RWPE1 (cell line): ENCODE measurements at regions not wholly inside any gene's neighbourhood (a gene's known extent, or its start where the extent isn't known, plus 50 kb on each side); places are given as distances from the start of the nearest gene placed in this dataset.

Source experiments
- CTCF ChIA-PET: fragments of 350-600 bp; sonication (Branson Sonifier 250); formaldehyde crosslinking; extraction: SDS; loops from one replicate; lab custom pipeline; 2021; lab: Yijun Ruan, JAX
- POLR2A ChIA-PET: fragments of 400-600 bp; formaldehyde crosslinking; extraction: SDS; loops from one replicate; lab custom pipeline; 2020; ENCODE audit warnings: antibody characterized with exemption; ENCODE audit not compliant: low non-redundant PET; lab: Yijun Ruan, JAX
- DNase-seq: peaks from one replicate; pipeline ENCODE4 v3.0.0; 2012; ENCODE audit warnings: low spot score
- H3K27ac ChIP-seq: fragments of 450-650 bp; 2 replicates; pipeline ENCODE4 v1.5.1; 2017
- TF ChIP-seq, protein P1 (sequence below): fragments of 450-650 bp; conservative IDR thresholded peaks from 2 replicates; pipeline ENCODE4 v1.5.1; 2017; ENCODE audit warnings: low read depth, mild to moderate bottlenecking

DNA sequence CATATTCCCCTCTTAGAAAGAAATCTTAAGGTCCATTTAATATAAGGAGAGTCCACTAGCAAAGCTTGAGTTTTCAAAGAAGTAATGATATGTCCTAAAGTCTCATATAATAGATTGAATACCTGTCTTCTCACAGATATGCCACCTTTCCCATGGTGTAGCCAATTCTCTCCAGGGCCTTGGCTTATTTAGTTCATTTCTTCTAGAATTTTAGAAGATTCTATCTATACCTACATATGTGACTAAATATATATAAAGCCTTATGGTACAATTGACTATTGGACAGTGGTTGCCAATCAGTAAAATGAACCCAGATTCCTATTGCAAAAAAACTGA, 370.7 kb upstream of the MAF start:
- H3K27ac ChIP-seq, result no peak overlapping the region
- no peak for DNase-seq
- ChIA-PET CTCF (no interaction called here), POLR2A (no interaction called here)
- TF ChIP-seq, protein P1, sequence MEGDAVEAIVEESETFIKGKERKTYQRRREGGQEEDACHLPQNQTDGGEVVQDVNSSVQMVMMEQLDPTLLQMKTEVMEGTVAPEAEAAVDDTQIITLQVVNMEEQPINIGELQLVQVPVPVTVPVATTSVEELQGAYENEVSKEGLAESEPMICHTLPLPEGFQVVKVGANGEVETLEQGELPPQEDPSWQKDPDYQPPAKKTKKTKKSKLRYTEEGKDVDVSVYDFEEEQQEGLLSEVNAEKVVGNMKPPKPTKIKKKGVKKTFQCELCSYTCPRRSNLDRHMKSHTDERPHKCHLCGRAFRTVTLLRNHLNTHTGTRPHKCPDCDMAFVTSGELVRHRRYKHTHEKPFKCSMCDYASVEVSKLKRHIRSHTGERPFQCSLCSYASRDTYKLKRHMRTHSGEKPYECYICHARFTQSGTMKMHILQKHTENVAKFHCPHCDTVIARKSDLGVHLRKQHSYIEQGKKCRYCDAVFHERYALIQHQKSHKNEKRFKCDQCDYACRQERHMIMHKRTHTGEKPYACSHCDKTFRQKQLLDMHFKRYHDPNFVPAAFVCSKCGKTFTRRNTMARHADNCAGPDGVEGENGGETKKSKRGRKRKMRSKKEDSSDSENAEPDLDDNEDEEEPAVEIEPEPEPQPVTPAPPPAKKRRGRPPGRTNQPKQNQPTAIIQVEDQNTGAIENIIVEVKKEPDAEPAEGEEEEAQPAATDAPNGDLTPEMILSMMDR, result no peak

DNA sequence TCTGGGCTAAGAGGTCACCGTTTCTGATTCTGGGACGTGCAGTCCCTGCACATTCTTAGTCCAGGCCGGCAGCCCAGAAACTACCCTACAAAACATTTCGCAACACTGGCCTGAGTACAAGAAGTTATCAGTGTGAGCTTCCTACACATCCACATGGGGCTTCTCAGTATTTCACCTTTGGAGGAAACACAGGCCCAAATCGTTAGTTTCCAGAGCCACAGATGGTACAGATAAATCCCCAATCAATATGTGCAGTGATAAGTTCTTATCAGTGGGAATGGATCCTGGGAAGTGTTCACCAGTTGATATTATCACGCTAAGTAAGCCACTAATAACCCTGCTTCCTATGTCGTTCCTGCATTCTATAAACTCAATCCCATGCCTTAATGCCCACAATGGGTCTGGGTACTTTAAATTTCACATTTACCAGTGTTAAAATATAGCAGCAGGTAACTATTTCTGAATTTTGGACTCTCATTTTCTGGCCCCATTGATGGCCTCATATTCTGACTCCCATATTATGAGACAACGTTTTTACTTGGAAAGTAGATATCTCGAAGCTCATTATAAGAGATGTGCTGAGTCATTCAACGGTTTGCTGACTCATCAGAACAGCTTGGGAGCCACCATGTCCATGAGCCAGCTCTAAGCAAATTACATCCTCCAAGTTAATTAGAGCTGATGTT, 370.2 kb upstream of the MAF start:
- POLR2A ChIA-PET, result no interaction called here
- no peak overlapping the region for H3K27ac ChIP-seq
- CTCF ChIA-PET, result interaction anchor here (0.6 to 0.7 kb wide), 2 partner anchors 34 to 368 kb away, joined by 3 read pairs; no protein-coding TSS in a partner anchor
- TF ChIP-seq, protein P1, result no peak
- DNase-seq, result no peak

GRCh38 chr16:79970087-79970486, 369.6 kb upstream of the MAF start:
- no peak overlapping the region for H3K27ac ChIP-seq
- CTCF ChIA-PET, result interaction anchor here (0.6 to 0.7 kb wide), 2 partner anchors 35 to 368 kb away, joined by 3 read pairs; no protein-coding TSS in a partner anchor
- TF ChIP-seq, protein P1, result no peak
- no peak for DNase-seq
- POLR2A ChIA-PET, result no interaction called here

- H3K27ac ChIP-seq, result no peak overlapping the region
- CTCF ChIA-PET, result interaction anchor here (0.6 kb wide), 1 partner anchor 133 kb away, joined by 5 read pairs; no protein-coding TSS in a partner anchor
- POLR2A ChIA-PET, result no interaction called here
- no peak for DNase-seq
- TF ChIP-seq, protein P1, result no peak
These were observed 368.9 kb upstream of the MAF start for GRCh38 chr16:79969458-79969857.

- TF ChIP-seq, protein P1, result no peak
- CTCF ChIA-PET, result interaction anchor here (0.6 to 0.7 kb wide), 2 partner anchors 119 to 998 kb away, joined by 3 to 4 read pairs; no protein-coding TSS in a partner anchor
- POLR2A ChIA-PET, result no interaction called here
- no peak overlapping the region for H3K27ac ChIP-seq
- no peak for DNase-seq
These were observed 365.7 kb upstream of the MAF start for GRCh38 chr16:79966226-79966625.

GRCh38 chr16:79965718-79966117, 365.2 kb upstream of the MAF start:
- ChIA-PET CTCF (interaction anchor here (0.6 kb wide), 1 partner anchor 997 kb away, joined by 4 read pairs; no protein-coding TSS in a partner anchor), POLR2A (no interaction called here)
- DNase-seq, result no peak
- H3K27ac ChIP-seq, result no peak overlapping the region
- TF ChIP-seq, protein P1, result no peak
